ENCODE measurements at regions not wholly inside any gene's neighbourhood (a gene's known extent, or its start where the extent isn't known, plus 50 kb on each side); places are given as distances from the start of the nearest gene placed in this dataset.

DNA sequence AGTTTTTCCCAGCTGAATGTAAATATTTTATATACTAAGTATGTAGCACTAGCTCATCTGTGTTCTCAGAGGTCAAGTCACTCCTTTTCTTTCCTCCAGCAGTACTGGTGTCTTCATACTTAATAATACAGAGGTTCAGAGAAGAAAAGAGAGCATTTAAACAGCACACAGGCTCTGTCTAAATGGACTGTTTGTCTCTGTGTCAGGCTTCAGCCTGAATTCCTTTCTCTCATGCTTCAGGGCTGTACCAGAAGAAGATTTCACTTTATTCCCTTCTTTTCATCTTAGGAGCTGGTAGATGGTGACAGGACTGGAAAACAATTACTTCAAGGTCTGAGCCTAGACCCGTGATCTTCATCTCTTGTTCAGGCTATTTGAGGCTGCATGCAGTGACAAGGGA, 51.4 kb upstream of the LYZL2 start:
- DNase-seq (ENCODE audit: low read depth) (no peak), FAIRE-seq (no peak)
- H3K4me3 Mint-ChIP-seq (ENCODE audit: unreplicated experiment) = no peak overlapping the region
- no peak overlapping the region for H3K27ac Mint-ChIP-seq (ENCODE audit: unreplicated experiment)
- Histone ChIP-seq H3K9me3 (ENCODE audit: insufficient read depth, low read depth, low read length) (no peaks in the 10 kb centered on the region), H3K4me3 (ENCODE audit: insufficient read depth, low read depth, low read length) (no peak overlapping the region), H3K27me3 (ENCODE audit: insufficient read depth, low read length) (peaks cover 4% of the 10 kb centered on the region), H3K36me3 (ENCODE audit: insufficient read depth, low read length) (no peaks in the 10 kb centered on the region), H3K27ac (ENCODE audit: low read depth, low read length) (no peak overlapping the region), H3K9ac (ENCODE audit: low read length) (no peak overlapping the region), H3K4me1 (ENCODE audit: insufficient read depth, low read length) (peaks cover 8% of the 10 kb centered on the region), H4K20me1 (ENCODE audit: insufficient read depth, low read length) (no peaks in the 10 kb centered on the region), H3K4me2 (ENCODE audit: low read length) (no peak overlapping the region), H3K79me2 (ENCODE audit: insufficient read depth, low read length) (no peaks in the 10 kb centered on the region), H2AFZ (ENCODE audit: low read depth, low read length) (no peak overlapping the region)
- peaks cover 11% of the 10 kb centered on the region for H3K27me3 Mint-ChIP-seq (ENCODE audit: low read depth, unreplicated experiment)
- peaks cover 17% of the 10 kb centered on the region for H3K4me1 Mint-ChIP-seq (ENCODE audit: low read depth, unreplicated experiment)
- H3K9me3 Mint-ChIP-seq (ENCODE audit: unreplicated experiment) = peaks cover 3% of the 10 kb centered on the region
- TF ChIP-seq CTCF (IDR thresholded peaks at IDR 0.05; ENCODE audit: insufficient read depth, low read depth, low read length) (no peak), EZH2 (IDR thresholded peaks at IDR 0.05; ENCODE audit: insufficient read depth, low read length) (no peak)
- H3K36me3 Mint-ChIP-seq (ENCODE audit: low read depth, unreplicated experiment) = no peaks in the 10 kb centered on the region

Data from astrocyte (in vitro differentiated cells and primary cell).